ENCODE measurements at regions not wholly inside any gene's neighbourhood (a gene's known extent, or its start where the extent isn't known, plus 50 kb on each side); places are given as distances from the start of the nearest gene placed in this dataset.

GRCh38 chr10:93142534-93142933, 68.8 kb downstream of the CYP26A1 start:
- TF ChIP-seq EZH2 (IDR thresholded peaks at IDR 0.05; ENCODE audit: low read length) (no peak), CTCF (optimal IDR thresholded peaks at IDR 0.05 in 1 of 3, IDR thresholded peaks at IDR 0.05 in 1 of 3, conservative IDR thresholded peaks at IDR 0.05 in 1 of 3; ENCODE audit: extremely low read depth in 1 of 3, insufficient read depth in 2 of 3, low read length in 3 of 3) (no peak)
- Histone ChIP-seq H3K4me3 (ENCODE audit: control insufficient read depth in 2 of 3, extremely low read depth in 1 of 3, insufficient read depth in 2 of 3, low read depth in 1 of 3, low read length in 3 of 3) (no peak overlapping the region), H3K36me3 (ENCODE audit: control insufficient read depth in 2 of 2, extremely low read depth in 1 of 2, insufficient read depth in 2 of 2, low read length in 2 of 2) (no peaks in the 10 kb centered on the region), H3K4me2 (ENCODE audit: control insufficient read depth, extremely low read depth, insufficient read depth, low read depth, low read length) (no peak overlapping the region), H3K79me2 (ENCODE audit: control insufficient read depth, insufficient read depth, low read length) (no peaks in the 10 kb centered on the region), H3K27me3 (ENCODE audit: control insufficient read depth, extremely low read depth, insufficient read depth, low read length) (no peaks in the 10 kb centered on the region), H3K9ac (ENCODE audit: control insufficient read depth, extremely low read depth, insufficient read depth, low read length) (no peak overlapping the region), H3K27ac (ENCODE audit: control insufficient read depth, insufficient read depth, low read length) (no peak overlapping the region), H3K9me3 (ENCODE audit: control insufficient read depth, low read depth, low read length) (peaks cover 2% of the 10 kb centered on the region), H2AFZ (ENCODE audit: control insufficient read depth, low read length) (no peak overlapping the region), H4K20me1 (ENCODE audit: control insufficient read depth, extremely low read depth, insufficient read depth, low read length) (no peaks in the 10 kb centered on the region), H3K4me1 (ENCODE audit: control insufficient read depth, extremely low read depth, insufficient read depth, low read length) (peaks cover 12% of the 10 kb centered on the region), H3K9me1 (ENCODE audit: control insufficient read depth, extremely low read depth, insufficient read depth, low read length) (no peaks in the 10 kb centered on the region)
- dilution Hi-C loops (cut with MboI; ENCODE audit: extremely low pct_ligation_motif_present, low sequenced_read_pairs) = no loop called here
- FAIRE-seq (no peak), DNase-seq (ENCODE audit: low read depth, low spot score) (no peak)

DNA sequence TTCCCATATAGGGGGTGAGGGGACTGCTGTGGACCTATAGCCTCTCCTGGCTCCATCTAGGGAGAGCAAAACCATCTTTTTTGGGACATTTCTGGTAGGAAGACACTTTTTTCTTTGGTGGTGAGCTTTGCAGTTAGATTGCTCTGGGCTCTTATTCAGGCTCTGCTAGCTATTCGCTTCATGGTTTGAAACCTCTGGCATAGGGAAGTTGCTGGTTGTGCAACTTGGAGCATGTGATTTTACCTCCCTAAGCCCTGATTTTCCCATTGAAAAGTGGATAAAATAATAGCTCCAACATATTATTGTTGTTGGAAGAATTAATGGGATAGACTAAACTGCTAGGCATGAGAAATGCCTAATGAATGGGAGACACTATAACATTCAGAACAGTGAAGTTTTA, 69.6 kb downstream of the CYP26A1 start:
- Histone ChIP-seq H4K20me1 (ENCODE audit: control insufficient read depth, extremely low read depth, insufficient read depth, low read length) (no peaks in the 10 kb centered on the region), H3K27ac (ENCODE audit: control insufficient read depth, insufficient read depth, low read length) (no peak overlapping the region), H3K79me2 (ENCODE audit: control insufficient read depth, insufficient read depth, low read length) (no peaks in the 10 kb centered on the region), H3K27me3 (ENCODE audit: control insufficient read depth, extremely low read depth, insufficient read depth, low read length) (no peaks in the 10 kb centered on the region), H3K4me1 (ENCODE audit: control insufficient read depth, extremely low read depth, insufficient read depth, low read length) (peaks cover 8% of the 10 kb centered on the region), H3K36me3 (ENCODE audit: control insufficient read depth in 2 of 2, extremely low read depth in 1 of 2, insufficient read depth in 2 of 2, low read length in 2 of 2) (no peaks in the 10 kb centered on the region), H3K9ac (ENCODE audit: control insufficient read depth, extremely low read depth, insufficient read depth, low read length) (no peak overlapping the region), H3K4me2 (ENCODE audit: control insufficient read depth, extremely low read depth, insufficient read depth, low read depth, low read length) (no peak overlapping the region), H2AFZ (ENCODE audit: control insufficient read depth, low read length) (no peak overlapping the region), H3K9me3 (ENCODE audit: control insufficient read depth, low read depth, low read length) (peaks cover 2% of the 10 kb centered on the region), H3K4me3 (ENCODE audit: control insufficient read depth in 2 of 3, extremely low read depth in 1 of 3, insufficient read depth in 2 of 3, low read depth in 1 of 3, low read length in 3 of 3) (no peak overlapping the region), H3K9me1 (ENCODE audit: control insufficient read depth, extremely low read depth, insufficient read depth, low read length) (no peaks in the 10 kb centered on the region)
- no peak for DNase-seq (ENCODE audit: low read depth, low spot score)
- dilution Hi-C loops (cut with MboI; ENCODE audit: extremely low pct_ligation_motif_present, low sequenced_read_pairs) = no loop called here
- TF ChIP-seq EZH2 (IDR thresholded peaks at IDR 0.05; ENCODE audit: low read length) = no peak
- TF ChIP-seq CTCF (optimal IDR thresholded peaks at IDR 0.05 in 1 of 3, IDR thresholded peaks at IDR 0.05 in 1 of 3, conservative IDR thresholded peaks at IDR 0.05 in 1 of 3; ENCODE audit: extremely low read depth in 1 of 3, insufficient read depth in 2 of 3, low read length in 3 of 3) = no peak
- FAIRE-seq = no peak

Measured in keratinocyte (primary cell).